ENCODE measurements at regions not wholly inside any gene's neighbourhood (a gene's known extent, or its start where the extent isn't known, plus 50 kb on each side); places are given as distances from the start of the nearest gene placed in this dataset.

DNA sequence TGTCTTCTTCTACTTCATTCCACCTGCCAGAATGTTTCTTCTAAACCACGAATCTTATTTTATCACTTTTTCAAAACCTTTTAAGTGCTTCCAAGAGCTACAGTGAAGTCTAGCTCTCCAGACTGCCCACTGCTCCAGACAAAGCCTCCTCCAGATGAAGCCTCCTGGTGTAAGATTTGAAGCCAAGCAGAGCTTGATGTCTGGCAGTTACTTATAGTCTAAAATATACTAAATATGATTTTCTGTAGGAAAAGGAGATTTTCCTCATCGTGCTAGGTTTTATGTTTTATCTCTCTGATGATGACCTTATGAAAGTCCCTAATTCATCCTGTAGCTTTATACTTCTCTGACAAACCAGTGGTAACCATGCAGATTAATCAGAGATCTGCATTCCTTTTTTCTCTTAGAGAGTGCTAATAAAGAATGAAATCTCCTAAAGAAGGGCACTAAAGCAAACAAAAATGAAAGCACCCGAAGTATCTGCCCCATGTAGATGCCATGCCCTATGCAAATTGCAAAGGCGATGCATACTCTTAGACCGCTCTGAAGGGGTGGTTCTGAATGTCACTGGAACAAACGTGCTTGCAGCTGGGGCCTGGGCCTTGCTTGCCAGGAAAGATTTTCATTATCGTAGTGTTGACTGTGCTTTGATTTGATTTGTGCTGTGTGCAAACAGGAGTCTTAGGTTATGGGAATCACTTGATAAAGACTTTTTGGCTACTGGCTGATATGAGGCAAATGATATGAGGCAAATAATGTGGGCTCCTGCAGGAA, 314.2 kb downstream of the PID1 start:
- TF ChIP-seq, protein P1, sequence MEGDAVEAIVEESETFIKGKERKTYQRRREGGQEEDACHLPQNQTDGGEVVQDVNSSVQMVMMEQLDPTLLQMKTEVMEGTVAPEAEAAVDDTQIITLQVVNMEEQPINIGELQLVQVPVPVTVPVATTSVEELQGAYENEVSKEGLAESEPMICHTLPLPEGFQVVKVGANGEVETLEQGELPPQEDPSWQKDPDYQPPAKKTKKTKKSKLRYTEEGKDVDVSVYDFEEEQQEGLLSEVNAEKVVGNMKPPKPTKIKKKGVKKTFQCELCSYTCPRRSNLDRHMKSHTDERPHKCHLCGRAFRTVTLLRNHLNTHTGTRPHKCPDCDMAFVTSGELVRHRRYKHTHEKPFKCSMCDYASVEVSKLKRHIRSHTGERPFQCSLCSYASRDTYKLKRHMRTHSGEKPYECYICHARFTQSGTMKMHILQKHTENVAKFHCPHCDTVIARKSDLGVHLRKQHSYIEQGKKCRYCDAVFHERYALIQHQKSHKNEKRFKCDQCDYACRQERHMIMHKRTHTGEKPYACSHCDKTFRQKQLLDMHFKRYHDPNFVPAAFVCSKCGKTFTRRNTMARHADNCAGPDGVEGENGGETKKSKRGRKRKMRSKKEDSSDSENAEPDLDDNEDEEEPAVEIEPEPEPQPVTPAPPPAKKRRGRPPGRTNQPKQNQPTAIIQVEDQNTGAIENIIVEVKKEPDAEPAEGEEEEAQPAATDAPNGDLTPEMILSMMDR (IDR thresholded peaks at IDR 0.05; ENCODE audit: insufficient read depth in 1 of 2, low read depth in 1 of 2, low read length in 1 of 2, severe bottlenecking in 1 of 2, unreplicated experiment in 1 of 2) = no peak
- Histone ChIP-seq H3K4me3 (ENCODE audit: low read depth, low read length) (no peak overlapping the region), H3K36me3 (ENCODE audit: control insufficient read depth, insufficient read depth, low read length) (no peaks in the 10 kb centered on the region), H3K4me1 (no peaks in the 10 kb centered on the region), H3K9me3 (no peaks in the 10 kb centered on the region), H3K27me3 (replicated peaks; ENCODE audit: control insufficient read depth, insufficient read depth, low read length) (no peaks in the 10 kb centered on the region)
- ChIA-PET POLR2A (no interaction called here), CTCF (no interaction called here)
- H3K36me3 Mint-ChIP-seq (ENCODE audit: insufficient read depth, unreplicated experiment) = no peaks in the 10 kb centered on the region
- no TSS peak for BruUV-seq (replicated peaks)
- no peaks in the 10 kb centered on the region for H3K9me3 Mint-ChIP-seq (ENCODE audit: unreplicated experiment)
- no peak overlapping the region for H3K4me3 Mint-ChIP-seq (ENCODE audit: unreplicated experiment)
- no peak for DNase-seq
- no peaks in the 10 kb centered on the region for H3K4me1 Mint-ChIP-seq (ENCODE audit: low read depth, unreplicated experiment)
- intact Hi-C loops (cut with micrococcal nuclease; ENCODE audit: unreplicated experiment) = no loop called here
- H3K27ac Mint-ChIP-seq (ENCODE audit: unreplicated experiment) = no peak overlapping the region
- H3K27me3 Mint-ChIP-seq (ENCODE audit: insufficient read depth, unreplicated experiment) = peaks cover 23% of the 10 kb centered on the region

DNA sequence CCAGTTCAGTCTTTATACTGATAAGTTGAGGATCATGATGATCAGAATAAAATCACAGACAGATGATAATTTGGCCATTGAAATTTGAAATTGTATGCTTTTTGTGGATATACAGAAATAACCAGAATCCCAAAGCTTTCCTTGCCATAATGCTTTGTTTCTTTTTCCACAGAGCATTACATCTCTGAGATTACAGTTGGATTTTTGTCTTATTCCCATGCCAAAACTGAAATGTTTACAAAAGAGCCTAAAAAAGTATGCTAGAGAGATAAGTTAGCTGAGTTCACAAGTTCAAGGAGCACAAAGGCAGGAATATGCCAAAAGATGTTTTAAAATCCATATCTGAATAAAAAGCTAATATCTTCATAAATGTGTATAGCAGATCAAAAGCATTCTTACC, 321.3 kb downstream of the PID1 start:
- Mint-ChIP-seq H3K4me3 (ENCODE audit: unreplicated experiment) (no peak overlapping the region), H3K4me1 (ENCODE audit: low read depth, unreplicated experiment) (no peaks in the 10 kb centered on the region), H3K9me3 (ENCODE audit: unreplicated experiment) (no peaks in the 10 kb centered on the region), H3K27me3 (ENCODE audit: insufficient read depth, unreplicated experiment) (peaks cover 7% of the 10 kb centered on the region), H3K36me3 (ENCODE audit: insufficient read depth, unreplicated experiment) (no peaks in the 10 kb centered on the region), H3K27ac (ENCODE audit: unreplicated experiment) (no peak overlapping the region)
- no peak for DNase-seq
- TF ChIP-seq, protein P1 (IDR thresholded peaks at IDR 0.05; ENCODE audit: insufficient read depth in 1 of 2, low read depth in 1 of 2, low read length in 1 of 2, severe bottlenecking in 1 of 2, unreplicated experiment in 1 of 2) = no peak
- no TSS peak for BruUV-seq (replicated peaks)
- intact Hi-C loops (cut with micrococcal nuclease; ENCODE audit: unreplicated experiment) = no loop called here
- Histone ChIP-seq H3K4me1 (no peaks in the 10 kb centered on the region), H3K27me3 (replicated peaks; ENCODE audit: control insufficient read depth, insufficient read depth, low read length) (no peaks in the 10 kb centered on the region), H3K4me3 (ENCODE audit: low read depth, low read length) (no peak overlapping the region), H3K36me3 (ENCODE audit: control insufficient read depth, insufficient read depth, low read length) (no peaks in the 10 kb centered on the region), H3K9me3 (no peaks in the 10 kb centered on the region)
- POLR2A ChIA-PET = no interaction called here
- CTCF ChIA-PET = no interaction called here

DNA sequence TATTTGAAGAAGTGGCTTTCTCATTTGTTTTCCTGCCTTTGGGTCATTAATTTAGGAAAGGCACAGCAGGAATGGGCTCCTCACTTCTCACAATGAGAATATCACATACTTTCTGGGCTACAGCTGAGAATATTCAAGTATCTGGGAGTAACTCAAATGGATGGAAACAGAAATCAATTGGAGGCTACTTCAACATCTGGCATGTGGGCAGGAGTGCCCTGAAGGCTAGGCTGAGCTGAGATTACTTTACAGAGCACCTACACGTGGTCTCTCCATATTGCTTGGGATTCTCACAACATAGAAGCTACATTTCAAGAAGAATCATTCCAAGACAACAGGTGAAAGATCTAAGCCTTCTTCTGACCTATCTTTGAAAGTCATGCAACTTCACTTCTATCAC, 325.4 kb downstream of the PID1 start:
- H3K27ac Mint-ChIP-seq (ENCODE audit: unreplicated experiment) = no peak overlapping the region
- no TSS peak for BruUV-seq (replicated peaks)
- no peaks in the 10 kb centered on the region for H3K36me3 Mint-ChIP-seq (ENCODE audit: insufficient read depth, unreplicated experiment)
- H3K27me3 Mint-ChIP-seq (ENCODE audit: insufficient read depth, unreplicated experiment) = peaks cover 6% of the 10 kb centered on the region
- H3K4me3 ChIP-seq (ENCODE audit: low read depth, low read length) = no peak overlapping the region
- no peaks in the 10 kb centered on the region for H3K27me3 ChIP-seq (replicated peaks; ENCODE audit: control insufficient read depth, insufficient read depth, low read length)
- no peaks in the 10 kb centered on the region for H3K9me3 ChIP-seq
- intact Hi-C loops (cut with micrococcal nuclease; ENCODE audit: unreplicated experiment) = no loop called here
- ChIA-PET CTCF (no interaction called here), POLR2A (no interaction called here)
- TF ChIP-seq, protein P1 (IDR thresholded peaks at IDR 0.05; ENCODE audit: insufficient read depth in 1 of 2, low read depth in 1 of 2, low read length in 1 of 2, severe bottlenecking in 1 of 2, unreplicated experiment in 1 of 2) = no peak
- no peak for DNase-seq
- no peaks in the 10 kb centered on the region for H3K36me3 ChIP-seq (ENCODE audit: control insufficient read depth, insufficient read depth, low read length)
- H3K4me1 ChIP-seq = no peaks in the 10 kb centered on the region
- H3K9me3 Mint-ChIP-seq (ENCODE audit: unreplicated experiment) = no peaks in the 10 kb centered on the region
- H3K4me1 Mint-ChIP-seq (ENCODE audit: low read depth, unreplicated experiment) = no peaks in the 10 kb centered on the region
- no peak overlapping the region for H3K4me3 Mint-ChIP-seq (ENCODE audit: unreplicated experiment)

Measured in Caco-2 (cell line).